ENCODE measurements at regions not wholly inside any gene's neighbourhood (a gene's known extent, or its start where the extent isn't known, plus 50 kb on each side); places are given as distances from the start of the nearest gene placed in this dataset.
A peak's percentile ranks its signal among the peaks of the same experiment; 100 is the strongest.

GRCh38 chr18:45439851-45440645 lies 175.2 kb upstream of the SLC14A2 start:
- H3K4me1 Mint-ChIP-seq, result no peaks in the 10 kb centered on the region
- no peak for DNase-seq
- no peaks in the 10 kb centered on the region for H3K9me3 Mint-ChIP-seq
- no peaks in the 10 kb centered on the region for H3K36me3 Mint-ChIP-seq
- H3K4me3 Mint-ChIP-seq, result no peak overlapping the region
- POLR2A ChIA-PET, result no interaction called here
- H3K27ac Mint-ChIP-seq, result no peak overlapping the region
- H3K27me3 Mint-ChIP-seq, result peaks cover 0 to 10% (median 1%) of the 10 kb centered on the region in 5 donors
- no peak for ATAC-seq

GRCh38 chr18:45441110-45441847 lies 174.0 kb upstream of the SLC14A2 start:
- Mint-ChIP-seq H3K27ac (no peak overlapping the region), H3K4me3 (no peak overlapping the region), H3K9me3 (no peaks in the 10 kb centered on the region), H3K36me3 (no peaks in the 10 kb centered on the region), H3K27me3 (peaks cover 0 to 10% (median 1%) of the 10 kb centered on the region in 5 donors), H3K4me1 (no peaks in the 10 kb centered on the region)
- POLR2A ChIA-PET, result no interaction called here
- DNase-seq (no peak), ATAC-seq (no peak)

GRCh38 chr18:45444040-45444439 lies 171.2 kb upstream of the SLC14A2 start:
- ATAC-seq, result no peak
- no peak overlapping the region for H3K4me3 Mint-ChIP-seq

GRCh38 chr18:45447355-45448265 lies 167.7 kb upstream of the SLC14A2 start:
- no peaks in the 10 kb centered on the region for H3K9me3 Mint-ChIP-seq
- DNase-seq (no peak), ATAC-seq (no peak)
- no peak overlapping the region for H3K4me3 Mint-ChIP-seq
- POLR2A ChIA-PET, result no interaction called here
- no peaks in the 10 kb centered on the region for H3K4me1 Mint-ChIP-seq
- peaks cover 0 to 9% (median 3%) of the 10 kb centered on the region in 5 donors for H3K27me3 Mint-ChIP-seq
- no peaks in the 10 kb centered on the region for H3K36me3 Mint-ChIP-seq
- H3K27ac Mint-ChIP-seq, result no peak overlapping the region

More at GRCh38 chr18:45444040-45444439, 171.2 kb upstream of the SLC14A2 start:
- no peaks in the 10 kb centered on the region for H3K36me3 Mint-ChIP-seq
- POLR2A ChIA-PET, result no interaction called here
- H3K27me3 Mint-ChIP-seq, result peaks cover 0 to 11% (median 2%) of the 10 kb centered on the region in 5 donors
- no peak overlapping the region for H3K27ac Mint-ChIP-seq
- no peak for DNase-seq
- no peaks in the 10 kb centered on the region for H3K9me3 Mint-ChIP-seq
- no peaks in the 10 kb centered on the region for H3K4me1 Mint-ChIP-seq

- DNase-seq (no peak), ATAC-seq (no peak)
- no peak overlapping the region for H3K4me3 Mint-ChIP-seq
- H3K27ac Mint-ChIP-seq, result no peak overlapping the region
- no peaks in the 10 kb centered on the region for H3K9me3 Mint-ChIP-seq
- POLR2A ChIA-PET, result no interaction called here
- no peaks in the 10 kb centered on the region for H3K4me1 Mint-ChIP-seq
- peaks cover 0 to 6% (median 3%) of the 10 kb centered on the region in 5 donors for H3K27me3 Mint-ChIP-seq
- H3K36me3 Mint-ChIP-seq, result no peaks in the 10 kb centered on the region
These were observed 166.4 kb upstream of the SLC14A2 start for GRCh38 chr18:45448871-45449270.

GRCh38 chr18:45449418-45450227 lies 165.7 kb upstream of the SLC14A2 start:
- Mint-ChIP-seq H3K4me3 (no peak overlapping the region), H3K27me3 (peaks cover 0 to 7% (median 3%) of the 10 kb centered on the region in 5 donors), H3K9me3 (peaks cover 0 to 2% (median 0%) of the 10 kb centered on the region in 9 donors), H3K4me1 (peaks cover 0 to 2% (median 0%) of the 10 kb centered on the region in 4 donors), H3K27ac (no peak overlapping the region), H3K36me3 (no peaks in the 10 kb centered on the region)
- ATAC-seq (no peak), DNase-seq (no peak)
- POLR2A ChIA-PET, result no interaction called here

- no peaks in the 10 kb centered on the region for H3K36me3 Mint-ChIP-seq
- H3K4me1 Mint-ChIP-seq, result peaks cover 0 to 10% (median 0%) of the 10 kb centered on the region in 4 donors
- POLR2A ChIA-PET, result no interaction called here
- H3K27ac Mint-ChIP-seq, result no peak overlapping the region
- H3K9me3 Mint-ChIP-seq, result peaks cover 0 to 3% (median 0%) of the 10 kb centered on the region in 9 donors
- no peak overlapping the region for H3K4me3 Mint-ChIP-seq
- H3K27me3 Mint-ChIP-seq, result peaks cover 1 to 11% (median 8%) of the 10 kb centered on the region in 5 donors
- ATAC-seq (peak in 1 of 2 donors; percentile 41), DNase-seq (no peak)
These were observed 158.9 kb upstream of the SLC14A2 start for GRCh38 chr18:45456090-45457021.

- POLR2A ChIA-PET, result no interaction called here
- ATAC-seq (no peak), DNase-seq (no peak)
- H3K4me3 Mint-ChIP-seq, result no peak overlapping the region
- H3K27me3 Mint-ChIP-seq, result peaks cover 3 to 12% (median 10%) of the 10 kb centered on the region in 5 donors
- H3K4me1 Mint-ChIP-seq, result peaks cover 0 to 10% (median 0%) of the 10 kb centered on the region in 4 donors
- no peak overlapping the region for H3K27ac Mint-ChIP-seq
- H3K36me3 Mint-ChIP-seq, result no peaks in the 10 kb centered on the region
- H3K9me3 Mint-ChIP-seq, result peaks cover 0 to 3% (median 0%) of the 10 kb centered on the region in 9 donors
These were observed 157.2 kb upstream of the SLC14A2 start for GRCh38 chr18:45458033-45458432.

GRCh38 chr18:45462179-45462578 lies 153.1 kb upstream of the SLC14A2 start:
- no peak for ATAC-seq
- no peak for DNase-seq
- POLR2A ChIA-PET, result no interaction called here
- H3K27me3 Mint-ChIP-seq, result peaks cover 6 to 27% (median 16%) of the 10 kb centered on the region in 5 donors
- no peaks in the 10 kb centered on the region for H3K36me3 Mint-ChIP-seq
- H3K4me3 Mint-ChIP-seq, result no peak overlapping the region
- H3K27ac Mint-ChIP-seq, result no peak overlapping the region
- H3K4me1 Mint-ChIP-seq, result no peaks in the 10 kb centered on the region
- H3K9me3 Mint-ChIP-seq, result peaks cover 0 to 7% (median 0%) of the 10 kb centered on the region in 9 donors

GRCh38 chr18:45463451-45463850 lies 151.8 kb upstream of the SLC14A2 start:
- POLR2A ChIA-PET, result no interaction called here
- no peak overlapping the region for H3K4me3 Mint-ChIP-seq
- no peaks in the 10 kb centered on the region for H3K4me1 Mint-ChIP-seq
- H3K36me3 Mint-ChIP-seq, result no peaks in the 10 kb centered on the region
- H3K9me3 Mint-ChIP-seq, result peaks cover 0 to 7% (median 0%) of the 10 kb centered on the region in 9 donors
- H3K27me3 Mint-ChIP-seq, result peaks cover 6 to 27% (median 11%) of the 10 kb centered on the region in 5 donors
- no peak overlapping the region for H3K27ac Mint-ChIP-seq
- ATAC-seq, result no peak
- DNase-seq, result no peak

GRCh38 chr18:45464619-45465018 lies 150.7 kb upstream of the SLC14A2 start:
- no peak for ATAC-seq
- Mint-ChIP-seq H3K27me3 (peaks cover 6 to 27% (median 11%) of the 10 kb centered on the region in 5 donors), H3K36me3 (no peaks in the 10 kb centered on the region), H3K4me3 (no peak overlapping the region), H3K9me3 (peaks cover 0 to 7% (median 0%) of the 10 kb centered on the region in 9 donors), H3K4me1 (no peaks in the 10 kb centered on the region), H3K27ac (no peak overlapping the region)
- no peak for DNase-seq
- POLR2A ChIA-PET, result no interaction called here

All from naive thymus-derived CD8-positive, alpha-beta T cell (primary cell).